ENCODE measurements at regions not wholly inside any gene's neighbourhood (a gene's known extent, or its start where the extent isn't known, plus 50 kb on each side); places are given as distances from the start of the nearest gene placed in this dataset.

DNA sequence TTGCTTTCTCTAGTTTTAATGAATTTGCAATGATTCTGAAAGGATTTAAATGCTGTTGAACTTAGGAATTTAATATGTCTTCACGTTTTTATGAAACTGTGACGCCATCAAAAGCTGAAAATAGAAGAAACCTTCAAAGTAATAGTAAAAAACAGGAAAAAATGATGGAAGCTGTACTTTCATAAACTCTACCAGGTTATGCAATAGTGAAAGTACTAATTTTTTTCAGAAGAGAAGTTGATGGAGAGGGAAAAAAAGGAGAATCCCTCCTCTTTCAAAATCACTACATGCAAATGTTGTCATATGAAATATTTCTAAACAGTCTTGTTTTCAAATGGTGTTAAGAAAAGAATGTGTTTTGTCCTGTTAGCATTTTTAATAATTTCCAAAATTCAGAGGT, 73.6 kb downstream of the ZNF330 start:
- TF ChIP-seq, protein P1, sequence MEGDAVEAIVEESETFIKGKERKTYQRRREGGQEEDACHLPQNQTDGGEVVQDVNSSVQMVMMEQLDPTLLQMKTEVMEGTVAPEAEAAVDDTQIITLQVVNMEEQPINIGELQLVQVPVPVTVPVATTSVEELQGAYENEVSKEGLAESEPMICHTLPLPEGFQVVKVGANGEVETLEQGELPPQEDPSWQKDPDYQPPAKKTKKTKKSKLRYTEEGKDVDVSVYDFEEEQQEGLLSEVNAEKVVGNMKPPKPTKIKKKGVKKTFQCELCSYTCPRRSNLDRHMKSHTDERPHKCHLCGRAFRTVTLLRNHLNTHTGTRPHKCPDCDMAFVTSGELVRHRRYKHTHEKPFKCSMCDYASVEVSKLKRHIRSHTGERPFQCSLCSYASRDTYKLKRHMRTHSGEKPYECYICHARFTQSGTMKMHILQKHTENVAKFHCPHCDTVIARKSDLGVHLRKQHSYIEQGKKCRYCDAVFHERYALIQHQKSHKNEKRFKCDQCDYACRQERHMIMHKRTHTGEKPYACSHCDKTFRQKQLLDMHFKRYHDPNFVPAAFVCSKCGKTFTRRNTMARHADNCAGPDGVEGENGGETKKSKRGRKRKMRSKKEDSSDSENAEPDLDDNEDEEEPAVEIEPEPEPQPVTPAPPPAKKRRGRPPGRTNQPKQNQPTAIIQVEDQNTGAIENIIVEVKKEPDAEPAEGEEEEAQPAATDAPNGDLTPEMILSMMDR (IDR thresholded peaks at IDR 0.05), result no peak
- TF ChIP-seq ZFX (IDR thresholded peaks at IDR 0.05; ENCODE audit: borderline replicate concordance), result no peak
